PC-3 (cell line): ENCODE measurements at regions not wholly inside any gene's neighbourhood (a gene's known extent, or its start where the extent isn't known, plus 50 kb on each side); places are given as distances from the start of the nearest gene placed in this dataset.

Source experiments
- ATAC-seq: fragments of 200-7000 bp; cut with Tn5 transposase; 2 replicates; pipeline ENCODE4 v1.9.1; 2020; ENCODE audit warnings: mild to moderate bottlenecking, moderate library complexity
- BruUV-seq: library from RNA; stranded (reverse); fragments of 400-500 nt; replicated peaks from 2 replicates; lab custom pipeline; 2021; lab: Mats Ljungman, UMichigan
- CTCF ChIA-PET: fragments of 300-600 bp; sonication (Branson Sonifier 250); formaldehyde crosslinking; loops from one replicate; lab custom pipeline; 2022; ENCODE audit warnings: antibody characterized with exemption; lab: Charles Lee
- POLR2A ChIA-PET: fragments of 300-600 bp; sonication (Branson Sonifier 250); formaldehyde crosslinking; loops from one replicate; lab custom pipeline; 2022; ENCODE audit warnings: antibody characterized with exemption; ENCODE audit not compliant: unreplicated experiment; lab: Charles Lee
- DNase-seq: peaks from one replicate; pipeline ENCODE4 v3.0.0-alpha.2; 2015
- H2AFZ ChIP-seq: fragments of 300-600 bp; sonication (generic); 2 replicates; pipeline ENCODE4 v1.6.0; 2016; ENCODE audit warnings: antibody characterized with exemption, low read length
- H3F3A ChIP-seq: fragments of 300-600 bp; sonication (generic); one replicate; pipeline ENCODE4 v1.6.0; 2017; ENCODE audit warnings: antibody characterized with exemption, low read length, control low read depth, mild to moderate bottlenecking; ENCODE audit not compliant: unreplicated experiment
- H3K27ac ChIP-seq: fragments of 300-600 bp; sonication (generic); 2 replicates; pipeline ENCODE4 v1.5.1; 2016; ENCODE audit warnings: mild to moderate bottlenecking, low read length
- H3K27me3 ChIP-seq: fragments of 300-600 bp; sonication (generic); 2 replicates; pipeline ENCODE4 v1.6.1; 2016; ENCODE audit warnings: low read length, mixed read lengths
- H3K36me3 ChIP-seq: fragments of 300-600 bp; sonication (generic); 2 replicates; pipeline ENCODE4 v1.6.1; 2016; ENCODE audit warnings: low read depth, mixed run types, low read length, mixed read lengths
- H3K4me1 ChIP-seq: fragments of 300-600 bp; sonication (generic); 2 replicates; pipeline ENCODE4 v1.5.1; 2016; ENCODE audit warnings: low read length; ENCODE audit not compliant: insufficient read depth
- H3K4me2 ChIP-seq: fragments of 300-600 bp; sonication (generic); 2 replicates; pipeline ENCODE4 v1.6.0; 2016; ENCODE audit warnings: low read length
- H3K4me3 ChIP-seq: fragments of 300-600 bp; sonication (generic); 2 replicates; pipeline ENCODE4 v1.5.1; 2016; ENCODE audit warnings: mild to moderate bottlenecking, low read length, mixed read lengths
- H3K79me2 ChIP-seq: fragments of 300-600 bp; sonication (generic); 2 replicates; pipeline ENCODE4 v1.6.1; 2017; ENCODE audit warnings: low read length, mixed read lengths
- H3K9ac ChIP-seq: fragments of 300-600 bp; sonication (generic); 2 replicates; pipeline ENCODE4 v1.6.0; 2016; ENCODE audit warnings: mild to moderate bottlenecking, low read length
- H3K9me2 ChIP-seq: fragments of 300-600 bp; sonication (generic); replicated peaks from 2 replicates; pipeline ENCODE4 v1.6.1; 2016; ENCODE audit warnings: mixed run types, low read length, mixed read lengths
- H3K9me3 ChIP-seq: fragments of 300-600 bp; sonication (generic); 2 replicates; pipeline ENCODE4 v1.6.1; 2016; ENCODE audit warnings: low read length, mixed read lengths
- H4K20me1 ChIP-seq: fragments of 300-600 bp; sonication (generic); 2 replicates; pipeline ENCODE4 v1.6.1; 2016; ENCODE audit warnings: low read length, mixed read lengths
- EZH2 ChIP-seq: fragments of 300-600 bp; sonication (generic); IDR thresholded peaks from one replicate; pipeline ENCODE4 v1.6.1; 2017; ENCODE audit warnings: antibody characterized with exemption, mild to moderate bottlenecking, low read length; ENCODE audit not compliant: unreplicated experiment
- EZH2phosphoT487 ChIP-seq: fragments of 300-600 bp; sonication (generic); IDR thresholded peaks from 2 replicates; pipeline ENCODE4 v1.6.1; 2018; ENCODE audit warnings: mild to moderate bottlenecking, antibody characterized with exemption, low read length, borderline replicate concordance
- intact Hi-C: fragments of 100-400 bp; cut with micrococcal nuclease; formaldehyde crosslinking; loops from 2 replicates; pipeline ENCODE4 v1.9.0; 2023
- TF ChIP-seq, protein P1 (sequence below): fragments of 300-600 bp; sonication (generic); conservative IDR thresholded peaks from 2 replicates; pipeline ENCODE4 v1.5.1; 2017; ENCODE audit warnings: antibody characterized with exemption, low read depth, mild to moderate bottlenecking, low read length

- intact Hi-C loops = no loop called here
- Histone ChIP-seq H3K27ac (no peak overlapping the region), H3K36me3 (no peaks in the 10 kb centered on the region)
Measured at GRCh38 chr7:156220701-156221100, 408.4 kb upstream of the SHH start.

DNA sequence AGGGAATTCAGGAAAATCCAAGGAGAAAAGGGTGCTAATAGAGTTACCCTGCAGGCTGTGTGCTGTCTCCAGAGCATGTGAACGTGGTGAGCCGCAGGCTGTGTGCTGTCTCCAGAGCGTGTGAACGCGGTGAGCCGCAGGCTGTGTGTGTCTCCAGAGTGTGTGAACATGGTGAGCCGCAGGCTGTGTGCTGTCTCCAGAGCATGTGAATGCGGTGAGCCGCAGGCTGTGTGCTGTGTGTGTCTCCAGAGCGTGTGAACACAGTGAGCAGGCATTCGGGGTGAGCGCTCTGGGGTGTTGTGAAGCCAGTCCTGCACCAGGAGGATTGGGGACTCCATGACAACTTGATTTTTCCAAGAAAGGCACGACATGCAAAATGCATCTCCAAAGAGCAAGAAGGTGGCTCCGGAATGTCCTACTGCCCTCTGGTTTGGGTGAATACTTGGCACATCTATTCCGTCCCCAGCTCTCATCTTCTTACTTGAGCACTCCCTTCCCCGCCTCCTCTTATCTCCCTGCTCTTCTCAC, 407.9 kb upstream of the SHH start:
- DNase-seq (no peak), ATAC-seq (no peak)
- H4K20me1 ChIP-seq = no peaks in the 10 kb centered on the region
- no peaks in the 10 kb centered on the region for H3K79me2 ChIP-seq
- POLR2A ChIA-PET = no interaction called here
- H3K4me2 ChIP-seq = no peak overlapping the region
- no peak overlapping the region for H3K9ac ChIP-seq
- H3K9me2 ChIP-seq = no peaks in the 10 kb centered on the region
- BruUV-seq = no TSS peak
- CTCF ChIA-PET = no interaction called here
- no peaks in the 10 kb centered on the region for H3K4me1 ChIP-seq
- H3K36me3 ChIP-seq = no peaks in the 10 kb centered on the region
- TF ChIP-seq, protein P1, sequence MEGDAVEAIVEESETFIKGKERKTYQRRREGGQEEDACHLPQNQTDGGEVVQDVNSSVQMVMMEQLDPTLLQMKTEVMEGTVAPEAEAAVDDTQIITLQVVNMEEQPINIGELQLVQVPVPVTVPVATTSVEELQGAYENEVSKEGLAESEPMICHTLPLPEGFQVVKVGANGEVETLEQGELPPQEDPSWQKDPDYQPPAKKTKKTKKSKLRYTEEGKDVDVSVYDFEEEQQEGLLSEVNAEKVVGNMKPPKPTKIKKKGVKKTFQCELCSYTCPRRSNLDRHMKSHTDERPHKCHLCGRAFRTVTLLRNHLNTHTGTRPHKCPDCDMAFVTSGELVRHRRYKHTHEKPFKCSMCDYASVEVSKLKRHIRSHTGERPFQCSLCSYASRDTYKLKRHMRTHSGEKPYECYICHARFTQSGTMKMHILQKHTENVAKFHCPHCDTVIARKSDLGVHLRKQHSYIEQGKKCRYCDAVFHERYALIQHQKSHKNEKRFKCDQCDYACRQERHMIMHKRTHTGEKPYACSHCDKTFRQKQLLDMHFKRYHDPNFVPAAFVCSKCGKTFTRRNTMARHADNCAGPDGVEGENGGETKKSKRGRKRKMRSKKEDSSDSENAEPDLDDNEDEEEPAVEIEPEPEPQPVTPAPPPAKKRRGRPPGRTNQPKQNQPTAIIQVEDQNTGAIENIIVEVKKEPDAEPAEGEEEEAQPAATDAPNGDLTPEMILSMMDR = no peak
- TF ChIP-seq EZH2 = no peak
- no peak for TF ChIP-seq EZH2phosphoT487
- H3K27me3 ChIP-seq = peaks cover 76% of the 10 kb centered on the region
- intact Hi-C loops = no loop called here
- no peak overlapping the region for H3K4me3 ChIP-seq
- H3K27ac ChIP-seq = no peak overlapping the region
- H3F3A ChIP-seq = no peaks in the 10 kb centered on the region
- no peak overlapping the region for H2AFZ ChIP-seq
- no peaks in the 10 kb centered on the region for H3K9me3 ChIP-seq

More at GRCh38 chr7:156220701-156221100, 408.4 kb upstream of the SHH start:
- Histone ChIP-seq H3K9me3 (no peaks in the 10 kb centered on the region), H3K9me2 (no peaks in the 10 kb centered on the region), H4K20me1 (no peaks in the 10 kb centered on the region), H3F3A (no peaks in the 10 kb centered on the region), H3K4me1 (no peaks in the 10 kb centered on the region), H3K4me2 (no peak overlapping the region), H3K9ac (no peak overlapping the region), H3K79me2 (no peaks in the 10 kb centered on the region), H3K27me3 (peaks cover 70% of the 10 kb centered on the region), H3K4me3 (no peak overlapping the region), H2AFZ (no peak overlapping the region)
- POLR2A ChIA-PET = no interaction called here
- DNase-seq = no peak
- BruUV-seq = no TSS peak
- TF ChIP-seq EZH2phosphoT487 = no peak
- TF ChIP-seq EZH2 = no peak
- TF ChIP-seq, protein P1 = no peak
- no peak for ATAC-seq
- CTCF ChIA-PET = no interaction called here

DNA sequence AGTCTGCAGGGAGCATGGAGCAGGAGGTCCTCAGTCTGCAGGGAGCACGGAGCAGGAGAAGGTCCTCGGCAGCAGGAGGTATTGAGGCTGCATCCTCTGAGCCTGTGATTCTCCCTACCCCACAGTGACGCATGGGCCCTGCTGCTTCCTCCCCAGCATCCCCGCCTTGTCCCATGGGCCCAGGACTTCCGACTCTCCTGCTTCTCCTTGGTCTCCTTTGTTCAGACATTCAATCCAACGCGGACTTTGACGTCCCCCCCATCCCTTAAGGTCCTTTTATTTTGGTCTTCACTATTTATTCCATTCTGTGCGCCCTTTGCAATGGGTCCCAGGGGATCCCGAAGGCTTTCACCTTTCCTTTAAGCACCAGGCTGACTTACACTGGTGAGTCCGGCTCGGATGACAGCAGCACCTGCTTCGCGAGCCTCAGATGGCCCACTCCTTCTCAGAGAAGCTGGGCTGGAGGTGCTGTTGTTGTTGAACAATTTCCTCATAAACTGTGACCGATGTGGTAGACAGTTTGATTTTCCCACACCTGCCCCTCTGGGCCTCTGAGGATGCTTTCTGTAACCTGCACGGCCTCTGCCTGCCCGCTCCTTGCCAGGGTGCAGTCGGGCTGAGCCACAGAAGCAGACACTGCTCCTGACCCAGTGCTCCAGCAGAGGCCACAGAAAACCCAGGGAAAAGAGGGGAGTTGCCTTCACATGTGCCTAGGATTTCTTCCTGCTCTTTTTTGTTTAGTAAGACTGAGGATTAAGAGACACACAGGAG, 407.2 kb upstream of the SHH start:
- no peaks in the 10 kb centered on the region for H4K20me1 ChIP-seq
- BruUV-seq = no TSS peak
- H3K4me1 ChIP-seq = no peaks in the 10 kb centered on the region
- no peaks in the 10 kb centered on the region for H3K36me3 ChIP-seq
- no peaks in the 10 kb centered on the region for H3F3A ChIP-seq
- H3K79me2 ChIP-seq = no peaks in the 10 kb centered on the region
- DNase-seq = no peak
- no peak overlapping the region for H3K27ac ChIP-seq
- no peak for ATAC-seq
- TF ChIP-seq, protein P1 = no peak
- no peak overlapping the region for H3K9ac ChIP-seq
- peaks cover 76% of the 10 kb centered on the region for H3K27me3 ChIP-seq
- intact Hi-C loops = no loop called here
- no peaks in the 10 kb centered on the region for H3K9me2 ChIP-seq
- H3K9me3 ChIP-seq = no peaks in the 10 kb centered on the region
- ChIA-PET CTCF (no interaction called here), POLR2A (no interaction called here)
- no peak overlapping the region for H3K4me2 ChIP-seq
- H2AFZ ChIP-seq = no peak overlapping the region
- H3K4me3 ChIP-seq = no peak overlapping the region
